Adipocyte (in vitro differentiated cells): ENCODE measurements at regions not wholly inside any gene's neighbourhood (a gene's known extent, or its start where the extent isn't known, plus 50 kb on each side); places are given as distances from the start of the nearest gene placed in this dataset.

Experiments
- DNase-seq: peaks from one replicate; pipeline ENCODE4 v3.0.0-alpha.2; 2015; ENCODE audit warnings: low read depth
- H3K27me3 ChIP-seq: replicated peaks from 2 replicates; pipeline ENCODE4 v1.7.0; 2013; ENCODE audit warnings: mild to moderate bottlenecking, low read length, moderate library complexity; ENCODE audit not compliant: control insufficient read depth, insufficient read depth
- H3K36me3 ChIP-seq: 2 replicates; pipeline ENCODE4 v1.7.0; 2013; ENCODE audit warnings: low read length, mild to moderate bottlenecking, moderate library complexity; ENCODE audit not compliant: control insufficient read depth, insufficient read depth, severe bottlenecking
- H3K4me1 ChIP-seq: 2 replicates; pipeline ENCODE4 v1.7.0; 2013; ENCODE audit warnings: mild to moderate bottlenecking, low read length, moderate library complexity; ENCODE audit not compliant: control insufficient read depth, insufficient read depth
- H3K4me3 ChIP-seq: 2 replicates; pipeline ENCODE4 v1.7.0; 2013; ENCODE audit warnings: mild to moderate bottlenecking, low read length, moderate library complexity
- H3K9ac ChIP-seq: 2 replicates; pipeline ENCODE4 v1.7.0; 2013; ENCODE audit warnings: mild to moderate bottlenecking, low read length, moderate library complexity
- H3K9me3 ChIP-seq: 2 replicates; pipeline ENCODE4 v1.7.0; 2013; ENCODE audit warnings: mild to moderate bottlenecking, low read length, moderate library complexity; ENCODE audit not compliant: control insufficient read depth

DNA sequence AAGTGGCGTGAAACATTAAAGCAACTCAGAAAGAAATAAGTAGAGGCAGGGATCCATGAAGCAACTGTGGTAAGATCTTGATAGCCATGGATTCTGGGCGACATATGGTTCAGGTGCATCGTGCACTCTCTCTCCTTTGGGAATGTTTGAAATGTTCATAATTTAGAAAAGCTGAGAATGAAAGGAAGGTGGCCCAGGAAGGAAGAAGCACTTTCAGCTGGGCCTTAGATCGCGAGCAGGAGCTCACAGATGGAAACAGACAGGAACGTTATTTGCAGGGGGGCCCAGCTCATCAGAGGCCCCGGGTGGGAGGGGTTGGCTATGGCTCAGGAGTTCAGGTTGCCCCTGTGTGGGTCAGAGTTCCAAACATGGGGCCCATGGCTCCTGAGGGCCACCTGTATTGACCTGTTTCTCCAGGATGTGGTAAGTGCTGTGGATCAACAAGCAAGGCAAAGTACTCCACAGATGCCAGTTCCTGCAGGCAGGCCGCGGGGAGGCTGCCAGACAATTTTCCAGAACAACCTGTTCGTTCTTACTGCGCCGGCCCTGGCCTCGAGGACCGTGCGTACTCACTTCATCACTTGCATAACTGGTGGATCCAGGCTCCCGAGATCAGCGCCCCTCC lies 253.2 kb downstream of the TOMM20 start:
- Histone ChIP-seq H3K27me3 (no peaks in the 10 kb centered on the region), H3K36me3 (no peaks in the 10 kb centered on the region), H3K4me3 (no peak overlapping the region), H3K9me3 (no peaks in the 10 kb centered on the region), H3K9ac (no peak overlapping the region), H3K4me1 (peaks cover 18% of the 10 kb centered on the region)
- DNase-seq, result no peak

DNA sequence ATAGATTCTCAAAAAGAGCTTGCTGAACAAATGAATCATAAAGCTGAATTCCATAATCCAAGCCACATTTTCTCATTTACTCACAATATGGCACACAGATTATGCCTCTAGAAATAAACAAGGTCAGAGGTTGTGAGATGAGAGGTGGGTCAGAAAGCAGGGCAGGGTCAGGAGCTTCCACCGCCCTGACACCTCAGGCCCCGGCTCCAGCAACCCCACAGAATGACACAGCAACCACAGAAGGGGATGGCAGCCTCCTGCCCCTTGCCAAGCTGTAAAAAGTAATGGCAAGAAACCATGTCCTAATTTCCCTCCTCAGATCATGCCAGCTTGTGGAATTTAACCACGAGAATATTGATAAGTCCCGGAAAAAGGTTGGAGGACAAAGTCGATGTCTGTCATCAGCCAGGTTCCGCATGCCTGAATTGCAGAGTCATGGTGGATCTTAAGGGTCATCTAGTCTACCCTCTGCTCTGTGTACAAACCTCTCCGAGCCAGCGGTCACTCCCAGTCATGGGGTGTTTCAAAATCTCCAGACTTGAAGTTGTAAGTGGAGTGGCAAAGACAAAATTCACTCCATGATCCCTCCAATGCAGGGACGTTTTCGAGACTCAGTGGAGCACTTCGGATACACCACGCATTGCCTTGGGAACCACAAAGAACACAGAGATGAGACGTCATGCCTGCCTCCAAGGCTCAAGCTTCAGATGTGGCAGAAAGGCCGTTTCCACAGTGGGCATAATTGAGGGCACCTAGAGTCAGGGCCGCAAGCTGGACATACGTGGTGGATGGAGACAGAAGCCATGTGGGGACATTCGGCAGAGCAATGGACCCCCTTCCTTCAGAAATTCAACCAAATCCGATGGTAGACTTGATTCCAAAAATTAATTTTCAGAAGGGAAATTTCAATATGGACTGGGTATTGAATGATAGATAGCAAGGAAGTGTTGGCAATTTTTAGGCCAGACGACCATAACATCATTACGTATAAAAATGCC lies 254.0 kb downstream of the TOMM20 start:
- H3K4me3 ChIP-seq, result no peak overlapping the region
- no peaks in the 10 kb centered on the region for H3K9me3 ChIP-seq
- DNase-seq, result no peak
- no peak overlapping the region for H3K9ac ChIP-seq
- no peaks in the 10 kb centered on the region for H3K36me3 ChIP-seq
- H3K27me3 ChIP-seq, result no peaks in the 10 kb centered on the region
- peaks cover 24% of the 10 kb centered on the region for H3K4me1 ChIP-seq

DNA sequence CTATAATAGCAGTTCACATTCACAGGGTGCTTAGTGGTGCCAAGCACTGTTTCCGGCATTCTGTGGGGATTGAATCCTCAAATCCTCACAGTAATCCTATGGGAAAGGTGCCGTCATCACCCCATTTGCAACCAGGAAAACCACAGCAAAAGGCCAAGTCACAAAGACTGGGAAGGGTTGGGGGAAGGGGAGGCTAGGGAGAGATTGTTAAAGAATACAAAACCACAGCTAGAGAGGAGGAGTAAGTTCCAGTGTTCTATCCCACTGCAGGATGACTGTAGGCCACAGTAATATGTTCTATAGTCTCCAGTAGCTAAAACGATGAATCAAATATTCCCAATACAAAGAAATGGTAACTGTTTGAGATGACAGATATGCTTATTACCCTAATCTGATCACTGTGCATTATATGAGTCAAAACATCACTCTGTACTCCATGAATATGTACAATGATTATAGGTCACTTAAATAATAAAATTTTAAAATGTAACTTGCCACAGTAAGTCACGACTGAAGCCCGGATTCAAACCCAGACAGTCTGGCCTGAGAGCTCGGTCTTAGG lies 256.8 kb downstream of the TOMM20 start:
- Histone ChIP-seq H3K4me3 (no peak overlapping the region), H3K27me3 (no peaks in the 10 kb centered on the region), H3K4me1 (peaks cover 26% of the 10 kb centered on the region), H3K9ac (no peak overlapping the region), H3K9me3 (no peaks in the 10 kb centered on the region), H3K36me3 (no peaks in the 10 kb centered on the region)
- no peak for DNase-seq

DNA sequence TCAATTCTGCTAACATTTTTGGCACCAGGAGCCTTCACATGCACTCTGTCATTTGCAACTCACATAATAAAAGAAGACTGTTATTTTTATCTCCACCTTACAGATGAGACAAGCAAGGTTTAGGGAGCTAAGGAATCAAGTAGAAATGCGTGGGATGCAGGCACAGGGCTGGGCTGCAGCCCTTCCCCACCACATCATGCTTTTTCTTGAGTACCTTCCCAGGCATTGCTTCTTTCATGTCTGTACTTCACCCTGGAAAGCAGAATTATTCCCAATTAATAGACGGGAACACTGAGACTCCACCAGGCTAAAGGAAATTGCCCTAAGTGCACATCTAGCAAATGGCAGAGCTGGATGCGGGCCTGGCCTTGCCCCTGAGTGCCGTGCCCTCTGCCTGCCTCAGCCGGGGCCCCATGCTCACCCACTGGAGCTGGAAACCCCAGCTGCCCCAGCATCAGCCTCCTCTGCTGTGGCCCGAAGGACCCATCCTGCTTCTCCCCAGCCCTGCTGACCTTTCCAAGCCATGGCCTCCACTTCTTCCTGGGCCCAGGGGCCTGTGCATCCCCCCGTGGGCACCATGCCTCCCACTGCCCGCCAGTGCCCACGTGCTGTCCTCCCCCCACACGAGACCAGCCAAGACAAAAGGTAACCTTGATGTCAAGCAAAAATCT lies 257.5 kb downstream of the TOMM20 start:
- H3K4me1 ChIP-seq, result peaks cover 28% of the 10 kb centered on the region
- no peak for DNase-seq
- H3K4me3 ChIP-seq, result no peak overlapping the region
- H3K36me3 ChIP-seq, result no peaks in the 10 kb centered on the region
- H3K9ac ChIP-seq, result no peak overlapping the region
- H3K9me3 ChIP-seq, result no peaks in the 10 kb centered on the region
- H3K27me3 ChIP-seq, result no peaks in the 10 kb centered on the region

DNA sequence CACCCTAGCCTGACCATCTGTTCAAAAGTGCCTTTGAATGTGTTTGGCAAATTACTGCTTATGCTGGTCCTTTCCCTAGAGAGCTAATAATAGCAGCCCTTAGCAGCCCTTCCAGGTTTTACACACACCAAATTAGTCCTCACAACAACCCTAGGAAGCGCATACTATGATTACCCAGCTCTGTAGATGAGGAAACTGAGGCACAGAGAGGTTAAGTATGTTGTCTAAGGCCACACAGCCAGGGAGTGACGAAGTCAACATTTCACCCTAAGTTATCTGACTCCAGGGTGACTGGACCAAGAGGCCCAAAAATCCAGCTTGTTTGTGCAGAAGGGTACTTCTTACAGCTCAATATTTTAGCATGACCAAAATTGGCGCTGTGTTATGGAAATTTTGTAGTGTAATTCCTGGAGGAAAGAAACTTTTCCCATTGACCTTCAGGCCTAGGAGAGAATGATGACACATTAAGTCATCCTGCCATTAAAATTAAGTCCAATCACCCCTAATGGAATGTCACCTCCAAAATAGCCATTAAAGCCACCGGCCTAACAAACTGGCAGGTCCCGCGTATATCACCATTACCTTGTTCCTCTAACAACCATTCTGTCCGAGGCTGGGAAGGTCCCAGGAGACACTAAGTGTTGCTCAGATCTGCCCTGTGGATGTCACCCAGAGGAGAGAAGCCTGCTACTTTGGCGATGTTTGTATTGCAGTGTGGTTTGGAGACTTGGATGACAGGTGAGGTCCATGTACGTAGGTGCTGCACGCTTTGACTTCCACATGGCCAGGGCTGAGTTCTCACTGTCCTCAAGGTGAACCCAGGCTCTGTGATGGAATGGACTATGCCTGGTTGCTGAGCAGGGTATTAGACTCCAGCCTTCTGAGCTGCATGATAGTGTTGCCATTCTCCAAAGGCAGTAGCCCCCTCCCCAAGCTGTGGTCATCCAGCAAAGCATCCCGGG lies 258.3 kb downstream of the TOMM20 start:
- no peak overlapping the region for H3K9ac ChIP-seq
- H3K4me3 ChIP-seq, result no peak overlapping the region
- H3K36me3 ChIP-seq, result no peaks in the 10 kb centered on the region
- DNase-seq, result no peak
- H3K4me1 ChIP-seq, result peaks cover 25% of the 10 kb centered on the region
- peaks cover 3% of the 10 kb centered on the region for H3K9me3 ChIP-seq
- no peaks in the 10 kb centered on the region for H3K27me3 ChIP-seq

DNA sequence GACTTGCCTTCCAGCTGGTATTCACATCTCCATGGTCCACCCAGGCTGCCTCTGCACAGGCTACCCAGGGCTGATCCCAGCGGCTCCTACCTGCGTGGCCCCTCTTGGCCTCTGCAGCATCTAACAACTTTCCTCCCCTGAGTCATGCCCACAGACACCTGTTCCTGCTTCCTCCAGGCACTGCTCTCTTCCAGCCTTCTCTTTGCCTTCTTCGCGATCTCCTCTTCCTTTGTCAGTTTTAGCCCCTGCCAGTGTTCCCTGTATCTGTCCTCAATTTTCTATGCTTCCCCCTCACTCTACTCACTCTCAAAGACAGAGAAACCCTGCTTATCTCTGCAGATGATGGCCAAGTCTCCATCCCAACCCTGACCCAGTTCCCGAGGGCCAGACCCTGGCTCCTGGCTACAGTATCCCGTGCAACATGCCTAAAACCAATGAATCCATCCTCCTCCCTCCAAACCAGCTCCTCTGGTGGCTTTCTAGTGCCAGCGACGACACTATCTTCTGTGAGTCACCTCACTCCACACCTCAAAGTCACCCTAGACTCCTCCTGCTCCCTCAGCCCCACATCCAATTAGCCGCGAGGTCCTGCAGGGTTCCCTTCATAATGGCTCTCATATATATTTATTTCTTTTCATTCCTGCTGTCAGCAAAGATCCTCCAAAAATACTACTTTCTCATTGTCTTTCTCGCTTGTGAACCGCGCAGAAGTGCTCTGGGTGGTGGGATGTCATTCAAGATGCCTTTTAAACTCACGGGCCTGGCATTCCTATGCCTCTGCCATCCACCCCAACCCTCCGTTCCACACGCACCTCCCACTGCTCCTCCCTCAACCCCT lies 259.2 kb downstream of the TOMM20 start:
- DNase-seq, result no peak
- no peaks in the 10 kb centered on the region for H3K36me3 ChIP-seq
- H3K9ac ChIP-seq, result no peak overlapping the region
- peaks cover 21% of the 10 kb centered on the region for H3K4me1 ChIP-seq
- H3K4me3 ChIP-seq, result no peak overlapping the region
- H3K27me3 ChIP-seq, result no peaks in the 10 kb centered on the region
- peaks cover 3% of the 10 kb centered on the region for H3K9me3 ChIP-seq

DNA sequence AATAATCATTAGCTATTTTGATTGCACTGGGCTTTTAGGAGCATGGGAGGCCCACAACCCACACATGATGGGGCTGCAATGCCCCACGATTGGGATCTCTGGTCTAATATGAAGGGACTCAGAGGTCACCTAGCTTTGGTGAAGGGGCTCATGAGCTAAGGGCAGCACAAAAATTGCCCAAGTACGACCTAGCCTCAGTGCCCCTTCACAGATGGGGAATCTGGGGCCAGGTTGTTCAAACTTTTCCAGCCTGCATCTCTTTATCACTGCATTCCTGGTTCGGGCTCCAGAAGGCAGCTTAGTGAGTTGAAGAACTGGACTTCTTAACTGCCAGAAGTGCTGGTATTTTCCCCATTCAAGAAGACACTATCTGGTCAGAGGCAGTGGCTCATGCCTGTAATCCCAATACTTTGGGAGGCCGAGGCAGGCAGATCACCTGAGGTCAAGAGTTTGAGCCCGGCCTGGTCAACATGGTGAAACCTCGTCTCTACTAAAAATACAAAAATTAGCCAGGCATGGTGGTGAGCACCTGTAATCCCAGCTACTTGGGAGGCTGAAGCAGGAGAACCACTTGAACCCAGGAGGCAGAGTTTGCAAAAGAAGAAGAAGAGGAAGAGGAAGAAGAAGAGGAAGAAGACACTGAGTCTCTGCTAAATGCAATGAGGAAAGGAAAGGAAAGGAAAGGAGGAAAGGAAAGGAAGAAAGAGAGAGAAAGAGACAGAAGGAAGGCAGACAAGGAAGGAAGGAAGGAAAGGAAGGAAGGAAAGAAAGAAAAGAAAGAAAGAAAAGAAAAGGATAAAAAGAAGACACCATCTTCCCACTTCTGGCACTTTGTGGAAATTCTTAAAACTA lies 258.5 kb upstream of the IRF2BP2 start:
- no peak overlapping the region for H3K4me3 ChIP-seq
- H3K9ac ChIP-seq, result no peak overlapping the region
- no peak for DNase-seq
- peaks cover 22% of the 10 kb centered on the region for H3K4me1 ChIP-seq
- H3K9me3 ChIP-seq, result peaks cover 3% of the 10 kb centered on the region
- H3K36me3 ChIP-seq, result no peaks in the 10 kb centered on the region
- no peaks in the 10 kb centered on the region for H3K27me3 ChIP-seq

DNA sequence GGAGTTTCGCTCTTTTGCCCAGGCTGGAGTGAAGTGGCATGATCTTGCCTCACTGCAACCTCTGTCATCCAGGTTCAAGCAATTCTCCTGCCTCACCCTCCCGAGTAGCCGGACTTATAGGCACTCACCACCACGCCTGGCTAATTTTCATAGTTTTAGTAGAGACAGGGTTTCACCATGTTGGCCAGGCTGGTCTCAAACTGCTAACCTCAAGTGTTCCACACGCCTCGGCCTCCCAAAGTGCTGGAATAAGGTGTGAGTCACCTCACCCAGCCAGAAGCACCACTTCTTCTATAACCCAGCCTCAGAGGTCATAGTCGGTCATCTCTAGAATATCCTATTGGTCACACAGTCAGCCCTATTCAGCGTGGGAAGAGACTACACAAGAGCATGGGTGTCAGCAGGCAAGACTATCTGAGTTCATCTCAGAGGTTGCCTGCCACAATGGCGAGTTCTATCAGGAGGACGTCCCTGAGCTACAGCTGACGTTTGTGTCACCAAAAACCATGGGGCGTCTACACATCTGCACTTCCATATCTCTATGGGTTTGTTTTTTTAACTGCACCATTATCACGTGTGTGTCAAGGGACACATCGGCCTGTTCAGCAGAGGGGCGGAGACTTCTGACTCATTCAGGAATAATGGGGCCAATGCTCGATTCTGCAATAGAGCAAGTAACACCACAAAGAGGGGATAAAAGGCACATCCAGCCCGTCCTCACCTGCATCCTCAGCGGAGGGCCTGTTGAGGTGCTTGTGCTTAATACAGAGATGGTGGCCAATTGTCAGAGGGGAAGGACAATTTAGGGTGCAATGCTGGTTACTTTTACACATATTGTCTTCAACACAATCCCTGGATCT lies 256.3 kb upstream of the IRF2BP2 start:
- peaks cover 3% of the 10 kb centered on the region for H3K9me3 ChIP-seq
- no peak overlapping the region for H3K9ac ChIP-seq
- DNase-seq, result peak; percentile 42
- H3K4me3 ChIP-seq, result peak overlapping the region; percentile 31
- no peaks in the 10 kb centered on the region for H3K36me3 ChIP-seq
- peaks cover 35% of the 10 kb centered on the region for H3K4me1 ChIP-seq
- H3K27me3 ChIP-seq, result no peaks in the 10 kb centered on the region
